ENCODE measurements at regions not wholly inside any gene's neighbourhood (a gene's known extent, or its start where the extent isn't known, plus 50 kb on each side); places are given as distances from the start of the nearest gene placed in this dataset.

GRCh38 chr12:58496411-58497190, 423.7 kb downstream of the LRIG3 start:
- no peak for TF ChIP-seq POLR2A (IDR thresholded peaks at IDR 0.05; ENCODE audit: low read length)
- no peak for TF ChIP-seq GATA1 (IDR thresholded peaks at IDR 0.05; ENCODE audit: low read depth, low read length)

All from erythroblast (primary cell).